ENCODE measurements at regions not wholly inside any gene's neighbourhood (a gene's known extent, or its start where the extent isn't known, plus 50 kb on each side); places are given as distances from the start of the nearest gene placed in this dataset.
A peak's percentile ranks its signal among the peaks of the same experiment; 100 is the strongest.

DNA sequence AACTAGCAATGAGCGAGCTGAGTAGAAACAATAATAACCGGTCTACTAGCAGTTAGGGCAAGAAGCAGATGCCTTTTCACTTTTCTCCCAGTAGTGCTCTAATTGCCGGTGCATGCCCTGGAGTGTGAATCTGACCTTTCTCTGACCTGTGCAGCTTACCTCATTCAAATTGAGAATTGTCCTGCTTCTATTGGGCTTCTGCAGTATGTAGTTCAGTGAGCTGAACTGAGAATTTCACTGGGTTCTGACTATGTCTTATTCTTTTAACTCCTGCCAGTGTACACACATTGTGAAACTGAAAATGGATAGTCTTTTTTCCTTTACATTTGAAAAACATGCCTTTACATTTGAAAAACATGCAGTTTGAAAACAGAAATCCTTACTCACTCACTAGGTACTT, 157.9 kb upstream of the GRM3 start:
- DNase-seq = no peak
- TF ChIP-seq, protein P1, sequence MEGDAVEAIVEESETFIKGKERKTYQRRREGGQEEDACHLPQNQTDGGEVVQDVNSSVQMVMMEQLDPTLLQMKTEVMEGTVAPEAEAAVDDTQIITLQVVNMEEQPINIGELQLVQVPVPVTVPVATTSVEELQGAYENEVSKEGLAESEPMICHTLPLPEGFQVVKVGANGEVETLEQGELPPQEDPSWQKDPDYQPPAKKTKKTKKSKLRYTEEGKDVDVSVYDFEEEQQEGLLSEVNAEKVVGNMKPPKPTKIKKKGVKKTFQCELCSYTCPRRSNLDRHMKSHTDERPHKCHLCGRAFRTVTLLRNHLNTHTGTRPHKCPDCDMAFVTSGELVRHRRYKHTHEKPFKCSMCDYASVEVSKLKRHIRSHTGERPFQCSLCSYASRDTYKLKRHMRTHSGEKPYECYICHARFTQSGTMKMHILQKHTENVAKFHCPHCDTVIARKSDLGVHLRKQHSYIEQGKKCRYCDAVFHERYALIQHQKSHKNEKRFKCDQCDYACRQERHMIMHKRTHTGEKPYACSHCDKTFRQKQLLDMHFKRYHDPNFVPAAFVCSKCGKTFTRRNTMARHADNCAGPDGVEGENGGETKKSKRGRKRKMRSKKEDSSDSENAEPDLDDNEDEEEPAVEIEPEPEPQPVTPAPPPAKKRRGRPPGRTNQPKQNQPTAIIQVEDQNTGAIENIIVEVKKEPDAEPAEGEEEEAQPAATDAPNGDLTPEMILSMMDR (IDR thresholded peaks at IDR 0.05; ENCODE audit: low read depth, low read length, missing control alignments) = no peak
- no peak overlapping the region for H3K4me3 ChIP-seq (ENCODE audit: low read depth, low read length)
- in situ Hi-C loops (cut with HindIII; ENCODE audit: low pct_ligation_motif_present, low sequenced_read_pairs) = no loop called here
- H3K36me3 ChIP-seq (replicated peaks) = no peaks in the 10 kb centered on the region
- no peak overlapping the region for H3K27ac ChIP-seq
- H3K27me3 ChIP-seq (replicated peaks) = no peaks in the 10 kb centered on the region

DNA sequence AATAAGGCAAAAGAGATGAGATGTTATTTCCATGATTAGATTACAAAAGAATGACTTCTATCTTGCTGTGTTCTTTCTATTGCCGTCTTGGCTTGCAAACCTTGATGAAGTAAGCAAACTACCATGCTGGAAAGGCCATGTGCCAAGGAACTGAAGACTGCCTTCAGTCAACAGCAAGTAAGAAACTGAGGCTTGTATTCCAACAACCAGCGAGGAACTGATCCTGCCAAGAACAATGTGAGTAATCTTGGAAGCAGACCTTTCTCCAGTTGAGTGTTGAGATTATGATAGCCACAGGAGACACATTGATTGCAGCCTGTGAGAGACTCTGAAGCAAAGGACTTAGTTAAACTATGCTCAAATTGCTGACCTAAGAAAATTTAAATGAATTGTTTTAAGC, 164.6 kb upstream of the GRM3 start:
- no peaks in the 10 kb centered on the region for H3K36me3 ChIP-seq (replicated peaks)
- in situ Hi-C loops (cut with HindIII; ENCODE audit: low pct_ligation_motif_present, low sequenced_read_pairs) = no loop called here
- DNase-seq = no peak
- H3K27me3 ChIP-seq (replicated peaks) = no peaks in the 10 kb centered on the region
- no peak overlapping the region for H3K27ac ChIP-seq
- TF ChIP-seq, protein P1 (IDR thresholded peaks at IDR 0.05; ENCODE audit: low read depth, low read length, missing control alignments) = no peak
- no peak overlapping the region for H3K4me3 ChIP-seq (ENCODE audit: low read depth, low read length)

DNA sequence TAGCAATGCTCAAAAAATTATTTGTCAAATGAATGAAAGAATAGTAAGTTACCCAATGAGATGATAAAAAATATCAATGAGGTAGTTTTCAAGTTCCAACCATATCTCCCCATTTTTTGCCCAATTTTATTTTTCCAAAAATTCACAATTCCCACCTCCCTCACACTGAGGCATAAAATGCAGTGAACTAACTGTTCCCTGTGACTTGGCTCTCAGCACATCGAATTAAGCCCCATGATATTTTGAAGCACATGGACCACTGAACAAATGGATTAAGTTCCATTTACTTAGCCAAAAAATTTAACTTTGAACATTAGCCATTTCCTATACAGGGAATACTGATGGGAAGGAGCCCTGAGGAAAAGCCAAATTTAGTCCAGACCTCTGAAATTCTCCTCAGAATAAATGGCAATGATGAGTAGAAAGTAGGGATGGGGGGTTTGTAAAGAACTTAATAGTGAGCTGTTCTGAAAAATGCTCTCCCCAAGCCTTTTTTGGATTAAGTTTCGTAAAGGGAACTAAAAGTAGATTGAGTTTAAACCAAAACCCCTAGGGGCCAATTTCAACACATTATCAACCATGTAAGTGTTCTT, 166.3 kb upstream of the GRM3 start:
- H3K4me3 ChIP-seq (ENCODE audit: low read depth, low read length) = no peak overlapping the region
- TF ChIP-seq, protein P1 (IDR thresholded peaks at IDR 0.05; ENCODE audit: low read depth, low read length, missing control alignments) = no peak
- DNase-seq = no peak
- H3K36me3 ChIP-seq (replicated peaks) = no peaks in the 10 kb centered on the region
- in situ Hi-C loops (cut with HindIII; ENCODE audit: low pct_ligation_motif_present, low sequenced_read_pairs) = no loop called here
- no peak overlapping the region for H3K27ac ChIP-seq
- H3K27me3 ChIP-seq (replicated peaks) = no peaks in the 10 kb centered on the region

DNA sequence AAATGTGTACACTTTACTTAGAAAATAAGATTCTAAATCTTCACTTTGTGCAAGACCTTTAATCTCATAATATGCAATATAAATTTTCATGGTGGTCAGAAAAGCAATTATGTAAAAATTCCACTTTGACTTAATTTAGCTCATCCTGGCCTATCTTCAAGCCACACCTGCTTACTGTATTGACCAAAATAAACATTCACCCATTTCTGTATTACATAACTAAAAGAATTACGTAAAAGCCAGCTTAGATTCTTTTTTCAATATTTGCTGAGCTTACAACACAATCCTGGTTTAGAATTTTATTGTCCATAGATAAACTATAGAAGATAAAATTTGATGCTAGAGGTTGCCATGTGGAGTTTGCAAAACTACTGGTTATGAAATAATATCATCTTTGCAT, 172.9 kb upstream of the GRM3 start:
- H3K36me3 ChIP-seq (replicated peaks) = no peaks in the 10 kb centered on the region
- no peak overlapping the region for H3K4me3 ChIP-seq (ENCODE audit: low read depth, low read length)
- in situ Hi-C loops (cut with HindIII; ENCODE audit: low pct_ligation_motif_present, low sequenced_read_pairs) = no loop called here
- TF ChIP-seq, protein P1 (IDR thresholded peaks at IDR 0.05; ENCODE audit: low read depth, low read length, missing control alignments) = no peak
- no peak for DNase-seq
- H3K27ac ChIP-seq = no peak overlapping the region
- H3K27me3 ChIP-seq (replicated peaks) = no peaks in the 10 kb centered on the region

DNA sequence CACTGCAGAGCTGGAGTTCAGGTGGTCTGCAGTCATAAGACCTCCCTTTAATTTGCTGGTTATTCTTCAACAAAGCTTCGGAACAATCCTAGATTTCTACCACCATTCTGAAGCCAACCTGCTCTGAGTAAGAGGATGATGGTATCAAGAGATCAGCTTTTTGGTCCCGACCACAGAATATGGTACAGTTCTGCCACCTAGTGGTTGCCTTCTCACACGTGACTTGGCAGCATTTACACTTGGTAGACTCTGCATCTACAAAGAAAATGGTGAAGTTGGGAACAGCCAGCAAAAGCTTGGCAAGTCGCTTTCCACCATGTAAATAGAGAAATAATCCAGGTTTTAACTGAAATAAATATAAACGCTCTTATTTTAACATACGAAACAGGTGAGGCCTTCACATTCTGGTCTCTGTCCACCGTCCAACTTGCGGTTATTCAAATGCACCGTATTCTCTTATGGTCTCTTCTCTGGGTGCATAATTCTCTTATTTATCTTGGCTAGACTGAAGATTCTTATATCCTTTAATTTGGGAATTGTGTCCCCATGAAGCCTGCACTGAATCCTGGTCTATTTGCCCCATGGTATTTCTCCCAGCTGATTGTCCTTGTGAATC, 173.9 kb upstream of the GRM3 start:
- Histone ChIP-seq H3K4me3 (ENCODE audit: low read depth, low read length) (no peak overlapping the region), H3K27ac (no peak overlapping the region), H3K27me3 (replicated peaks) (no peaks in the 10 kb centered on the region), H3K36me3 (replicated peaks) (no peaks in the 10 kb centered on the region)
- peak; percentile 59 for DNase-seq
- TF ChIP-seq, protein P1 (IDR thresholded peaks at IDR 0.05; ENCODE audit: low read depth, low read length, missing control alignments) = peak; percentile 71
- in situ Hi-C loops (cut with HindIII; ENCODE audit: low pct_ligation_motif_present, low sequenced_read_pairs) = no loop called here

DNA sequence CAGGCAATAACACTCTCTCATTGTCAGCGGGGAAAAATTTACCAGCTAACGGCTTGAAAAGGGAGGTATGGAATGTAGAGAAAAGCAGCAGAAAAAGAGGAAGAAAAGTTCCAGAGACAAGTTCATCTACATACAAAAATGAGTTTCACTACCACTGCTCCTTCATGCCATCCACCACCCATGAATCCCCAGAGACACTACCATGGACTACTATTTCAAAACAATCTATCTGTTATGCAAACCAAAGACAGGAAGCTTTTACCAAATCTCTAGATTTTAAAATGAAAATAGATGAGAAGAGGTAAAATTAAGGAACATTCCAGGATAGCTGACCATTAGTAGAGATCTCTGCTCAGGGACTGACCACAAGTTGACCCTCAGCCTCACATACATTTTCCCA, 189.0 kb upstream of the GRM3 start:
- DNase-seq = no peak
- no peaks in the 10 kb centered on the region for H3K36me3 ChIP-seq (replicated peaks)
- no peak overlapping the region for H3K27ac ChIP-seq
- no peaks in the 10 kb centered on the region for H3K27me3 ChIP-seq (replicated peaks)
- H3K4me3 ChIP-seq (ENCODE audit: low read depth, low read length) = no peak overlapping the region
- in situ Hi-C loops (cut with HindIII; ENCODE audit: low pct_ligation_motif_present, low sequenced_read_pairs) = no loop called here
- TF ChIP-seq, protein P1 (IDR thresholded peaks at IDR 0.05; ENCODE audit: low read depth, low read length, missing control alignments) = no peak
